Ectodermal cell (in vitro differentiated cells): ENCODE measurements at regions not wholly inside any gene's neighbourhood (a gene's known extent, or its start where the extent isn't known, plus 50 kb on each side); places are given as distances from the start of the nearest gene placed in this dataset.

Source experiments
- H3K27ac ChIP-seq: 2 replicates; pipeline ENCODE4 v1.7.0; 2013; ENCODE audit warnings: mild to moderate bottlenecking, low read depth, low read length; ENCODE audit not compliant: insufficient read depth, poor library complexity, severe bottlenecking
- H3K27me3 ChIP-seq: 2 replicates; pipeline ENCODE4 v1.7.0; 2013; ENCODE audit warnings: mild to moderate bottlenecking, low read length; ENCODE audit not compliant: insufficient read depth, control insufficient read depth, poor library complexity, severe bottlenecking
- H3K36me3 ChIP-seq: one replicate; pipeline ENCODE4 v1.7.0; 2013; ENCODE audit warnings: low read length; ENCODE audit not compliant: control insufficient read depth, insufficient read depth
- H3K4me1 ChIP-seq: one replicate; pipeline ENCODE4 v1.7.0; 2013; ENCODE audit warnings: low read length; ENCODE audit not compliant: control insufficient read depth, insufficient read depth
- H3K4me3 ChIP-seq: 2 replicates; pipeline ENCODE4 v1.7.0; 2013; ENCODE audit warnings: low read depth, low read length, control low read depth; ENCODE audit not compliant: insufficient read depth
- H3K9me3 ChIP-seq: 2 replicates; pipeline ENCODE4 v1.7.0; 2013; ENCODE audit warnings: mild to moderate bottlenecking, low read length, moderate library complexity; ENCODE audit not compliant: control insufficient read depth
- WGBS, 2 experiments: methylation state at CpG; one replicate each; pipeline ENCODE4 v1.1.7; 2013; ENCODE audit warnings: missing lambda C conversion rate in 2 of 2; 5-methylcytosine and 5-hydroxymethylcytosine counted together

DNA sequence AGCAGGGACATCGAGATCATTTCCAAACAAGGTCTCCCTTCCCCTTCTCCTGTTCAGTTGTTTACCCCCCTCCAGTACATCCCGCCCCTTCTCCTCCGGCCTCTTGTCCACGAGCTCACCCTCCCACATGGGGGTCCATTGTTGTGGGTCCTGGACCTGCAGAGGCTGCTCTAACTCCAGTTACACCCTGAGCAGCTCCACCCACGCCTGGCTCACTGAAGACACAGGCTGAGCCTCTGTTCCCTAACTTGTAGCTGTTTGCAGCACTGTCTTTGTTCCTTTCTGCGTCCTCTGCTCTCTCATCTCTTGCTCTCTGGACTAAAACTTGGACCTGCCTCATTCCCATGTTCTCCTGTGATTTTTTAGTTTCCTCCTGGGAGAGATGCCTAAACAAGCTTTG lies 377.5 kb downstream of the MED10 start:
- no peak overlapping the region for H3K27ac ChIP-seq
- H3K9me3 ChIP-seq = no peaks in the 10 kb centered on the region
- H3K36me3 ChIP-seq = no peaks in the 10 kb centered on the region
- H3K4me3 ChIP-seq = no peak overlapping the region
- H3K27me3 ChIP-seq = no peaks in the 10 kb centered on the region
- WGBS, 2 experiments = 49% methylated on average over 6 of the region's 6 CpGs
- peaks cover 5% of the 10 kb centered on the region for H3K4me1 ChIP-seq

DNA sequence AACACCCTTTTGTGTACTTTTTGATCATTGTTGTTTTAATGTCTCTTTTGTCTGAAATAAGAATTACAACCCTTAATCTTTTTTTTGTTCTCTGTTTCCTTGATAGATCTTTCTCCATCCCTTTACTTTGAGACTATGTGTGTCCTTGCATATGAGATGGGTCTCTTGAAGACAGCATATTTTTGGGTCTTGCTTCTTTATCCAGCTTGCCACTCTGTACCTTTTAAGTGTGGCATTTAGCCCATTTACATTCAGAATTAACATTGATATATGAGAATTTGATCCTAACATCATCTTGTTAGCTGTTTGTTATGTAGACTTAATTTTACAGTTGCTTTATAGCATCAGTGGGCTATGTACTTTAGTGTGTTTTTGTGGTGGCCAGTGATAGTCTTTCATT lies 382.5 kb downstream of the MED10 start:
- Histone ChIP-seq H3K27ac (no peak overlapping the region), H3K27me3 (no peaks in the 10 kb centered on the region), H3K4me3 (no peak overlapping the region), H3K36me3 (no peaks in the 10 kb centered on the region), H3K9me3 (peaks cover 3% of the 10 kb centered on the region), H3K4me1 (peaks cover 1% of the 10 kb centered on the region)

DNA sequence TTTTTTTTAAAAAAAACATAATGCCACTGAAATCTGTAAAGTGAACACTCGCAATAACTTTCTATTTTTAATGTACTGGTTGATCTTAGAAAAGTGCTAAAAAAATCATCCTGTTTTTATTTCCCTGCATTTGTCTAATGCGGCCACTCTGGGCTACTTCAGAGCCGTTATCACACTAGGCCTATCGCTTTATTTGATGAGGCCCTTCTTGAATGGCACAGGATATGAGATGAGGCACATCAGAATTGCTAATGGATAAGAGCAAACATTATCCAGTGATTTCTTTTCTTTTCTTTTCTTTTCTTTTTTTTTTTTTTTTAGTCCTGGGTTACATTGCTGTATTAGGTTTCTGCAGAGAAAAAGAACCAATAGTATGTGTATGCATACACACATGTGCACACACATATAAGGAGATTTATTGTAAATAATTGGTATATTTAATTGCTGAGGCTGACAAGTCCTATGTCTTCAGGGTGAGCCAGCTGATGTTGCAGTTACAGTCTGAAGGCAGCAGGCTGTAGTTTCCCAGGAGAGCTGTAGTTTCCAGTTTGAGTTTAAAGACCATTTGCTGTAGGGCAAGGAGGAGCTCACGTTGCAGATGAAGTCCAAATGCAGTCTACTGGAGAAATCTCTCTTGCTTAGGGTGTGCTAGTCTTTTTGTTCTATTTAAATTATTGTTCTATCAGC lies 391.7 kb downstream of the MED10 start:
- 97 to 98% methylated on average over 4 to 5 of the region's 5 CpGs for WGBS, 2 experiments
- Histone ChIP-seq H3K4me1 (no peaks in the 10 kb centered on the region), H3K9me3 (no peaks in the 10 kb centered on the region), H3K27ac (no peak overlapping the region), H3K36me3 (no peaks in the 10 kb centered on the region), H3K4me3 (no peak overlapping the region), H3K27me3 (no peaks in the 10 kb centered on the region)

DNA sequence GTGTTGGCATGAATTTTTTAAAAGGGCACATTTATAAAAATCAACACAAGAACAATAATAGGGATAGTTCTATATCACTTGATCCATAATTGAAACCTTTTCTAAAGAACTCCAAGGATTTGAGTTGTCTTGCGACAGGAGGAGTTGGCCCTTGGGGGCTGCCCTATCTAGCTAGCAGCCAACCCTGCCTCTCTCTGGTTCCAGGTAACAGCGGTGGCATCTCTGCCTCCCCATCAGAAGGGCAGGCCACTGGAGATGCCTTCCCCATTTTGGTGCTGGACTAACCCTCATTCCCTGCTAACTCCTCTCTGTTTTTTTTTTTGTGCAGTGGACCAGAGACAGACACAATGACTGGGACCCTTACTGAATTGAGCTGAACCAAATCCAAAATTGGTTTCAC lies 393.0 kb downstream of the MED10 start:
- Histone ChIP-seq H3K36me3 (no peaks in the 10 kb centered on the region), H3K4me1 (no peaks in the 10 kb centered on the region), H3K4me3 (no peak overlapping the region), H3K9me3 (no peaks in the 10 kb centered on the region), H3K27ac (no peak overlapping the region), H3K27me3 (no peaks in the 10 kb centered on the region)
- 94 to 96% methylated on average over 2 of the region's 2 CpGs for WGBS, 2 experiments

DNA sequence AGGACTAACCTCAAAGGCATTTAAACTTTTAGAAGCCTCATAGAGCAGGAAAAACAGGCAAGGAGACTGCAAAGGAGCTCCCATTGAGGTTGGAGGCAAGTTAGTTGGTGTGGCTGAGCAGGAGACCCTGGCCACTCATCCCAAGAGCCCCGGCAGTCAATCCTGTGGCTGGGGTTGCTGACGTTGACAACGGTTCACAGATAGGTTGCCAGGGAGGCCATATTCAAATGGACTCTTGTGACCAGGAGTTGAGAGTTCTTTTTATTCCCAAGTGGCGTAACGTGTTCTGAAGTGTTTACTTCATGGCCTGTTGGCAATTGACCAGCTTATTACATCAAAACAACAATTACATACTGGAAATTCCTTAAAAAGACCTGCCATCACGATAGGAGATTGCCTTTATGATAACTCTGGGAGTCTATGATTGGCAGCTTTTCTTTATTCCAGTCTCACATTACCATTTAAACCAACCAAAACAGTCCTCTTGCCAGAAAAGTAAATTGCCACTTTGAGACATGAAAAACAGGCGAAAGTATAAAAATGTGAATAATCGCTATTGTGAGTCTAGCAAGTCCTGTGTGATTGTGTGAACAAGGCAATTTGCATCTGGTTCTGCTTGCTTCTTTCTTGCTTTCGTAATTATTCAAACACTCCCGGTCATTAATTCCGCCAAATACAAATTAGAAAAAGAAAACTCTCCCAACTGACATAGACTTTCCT lies 394.9 kb downstream of the MED10 start:
- no peaks in the 10 kb centered on the region for H3K4me1 ChIP-seq
- H3K27me3 ChIP-seq = no peaks in the 10 kb centered on the region
- WGBS, 2 experiments = 94 to 96% methylated on average over 11 of the region's 11 CpGs

DNA sequence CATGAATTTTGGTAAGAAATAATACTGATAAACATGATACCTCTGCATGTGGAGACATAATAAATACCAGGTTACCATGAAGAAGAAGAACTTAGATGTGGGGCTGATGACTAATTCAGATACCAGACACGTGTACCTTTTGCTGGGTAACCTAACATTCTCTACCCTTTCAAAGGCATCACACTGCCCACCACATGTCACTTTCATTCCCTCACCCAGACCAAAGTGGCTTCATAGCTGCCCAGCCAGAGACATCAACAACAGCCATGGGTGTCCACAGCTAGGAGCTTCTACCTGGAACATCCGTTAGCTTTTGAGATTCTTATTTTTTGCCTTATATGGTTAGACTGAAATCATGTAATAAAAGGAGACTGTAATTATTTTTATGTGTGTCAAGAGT lies 396.8 kb downstream of the MED10 start:
- no peaks in the 10 kb centered on the region for H3K4me1 ChIP-seq
- WGBS, 2 experiments = 87 to 92% methylated on average over 2 of the region's 2 CpGs
- no peak overlapping the region for H3K27ac ChIP-seq
- no peaks in the 10 kb centered on the region for H3K27me3 ChIP-seq
- H3K9me3 ChIP-seq = no peaks in the 10 kb centered on the region
- H3K4me3 ChIP-seq = no peak overlapping the region
- H3K36me3 ChIP-seq = no peaks in the 10 kb centered on the region

More for the DNA sequence above, 394.9 kb downstream of the MED10 start:
- no peak overlapping the region for H3K27ac ChIP-seq
- H3K36me3 ChIP-seq = no peaks in the 10 kb centered on the region
- no peaks in the 10 kb centered on the region for H3K9me3 ChIP-seq
- no peak overlapping the region for H3K4me3 ChIP-seq

DNA sequence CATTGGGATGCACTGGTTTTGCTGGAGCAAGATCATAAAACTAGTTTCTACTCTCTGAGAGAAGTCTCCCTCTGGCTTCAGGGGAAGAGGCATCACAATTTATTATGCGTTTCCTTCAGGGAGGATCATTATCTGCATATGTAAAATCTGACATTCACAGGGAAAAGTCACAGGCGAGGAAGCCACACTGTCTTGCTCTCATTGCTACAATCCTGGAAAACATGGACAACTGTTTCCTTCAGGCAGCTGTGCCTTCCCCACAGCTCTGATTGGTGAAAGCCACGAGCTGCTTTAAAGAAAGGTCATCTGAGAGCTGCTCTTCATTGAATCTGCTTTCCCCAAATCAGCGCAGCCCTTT lies 397.8 kb downstream of the MED10 start:
- WGBS, 2 experiments = 70 to 77% methylated on average over 4 of the region's 4 CpGs
- Histone ChIP-seq H3K27me3 (no peaks in the 10 kb centered on the region), H3K27ac (no peak overlapping the region), H3K4me3 (no peak overlapping the region), H3K9me3 (no peaks in the 10 kb centered on the region), H3K4me1 (no peaks in the 10 kb centered on the region), H3K36me3 (no peaks in the 10 kb centered on the region)

DNA sequence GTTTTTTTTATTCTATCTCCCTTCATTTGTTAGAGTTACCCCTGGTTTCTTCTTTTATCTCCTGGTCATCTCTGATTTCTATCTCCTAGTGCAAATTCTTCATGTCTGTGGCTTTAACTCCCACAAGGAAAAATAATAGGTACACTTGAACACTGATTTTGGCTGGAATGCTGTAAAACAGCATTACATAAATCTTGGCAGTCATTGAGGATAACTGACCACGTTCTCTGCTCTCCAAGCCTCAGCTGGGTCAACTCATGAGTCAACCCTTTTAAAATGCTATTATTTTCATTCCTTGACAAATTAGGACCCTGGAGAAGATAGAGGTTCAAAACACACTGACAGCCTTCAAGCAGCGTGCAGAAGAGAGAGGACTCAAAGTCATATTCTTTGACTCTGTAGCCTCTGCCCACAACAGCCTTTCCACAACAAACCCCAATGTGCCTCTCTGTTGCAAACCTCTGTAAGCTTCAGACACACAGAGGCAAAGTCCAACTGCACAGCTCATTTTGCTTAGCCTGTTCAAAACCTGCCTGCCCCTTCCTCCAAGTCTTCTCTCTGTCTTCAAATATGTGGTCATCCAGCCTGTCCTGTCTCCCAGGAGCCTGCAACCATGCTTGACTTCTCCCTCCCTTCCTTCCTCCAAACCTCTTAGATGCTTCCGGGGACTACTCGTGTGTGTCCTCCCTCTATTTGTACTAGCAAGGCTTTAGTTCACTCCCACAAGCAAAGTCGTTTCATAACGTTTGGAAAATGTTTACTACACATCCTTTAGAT lies 398.4 kb downstream of the MED10 start:
- no peaks in the 10 kb centered on the region for H3K9me3 ChIP-seq
- H3K36me3 ChIP-seq = no peaks in the 10 kb centered on the region
- H3K4me1 ChIP-seq = no peaks in the 10 kb centered on the region
- no peaks in the 10 kb centered on the region for H3K27me3 ChIP-seq
- 85 to 90% methylated on average over 6 of the region's 6 CpGs for WGBS, 2 experiments
- no peak overlapping the region for H3K4me3 ChIP-seq
- no peak overlapping the region for H3K27ac ChIP-seq

DNA sequence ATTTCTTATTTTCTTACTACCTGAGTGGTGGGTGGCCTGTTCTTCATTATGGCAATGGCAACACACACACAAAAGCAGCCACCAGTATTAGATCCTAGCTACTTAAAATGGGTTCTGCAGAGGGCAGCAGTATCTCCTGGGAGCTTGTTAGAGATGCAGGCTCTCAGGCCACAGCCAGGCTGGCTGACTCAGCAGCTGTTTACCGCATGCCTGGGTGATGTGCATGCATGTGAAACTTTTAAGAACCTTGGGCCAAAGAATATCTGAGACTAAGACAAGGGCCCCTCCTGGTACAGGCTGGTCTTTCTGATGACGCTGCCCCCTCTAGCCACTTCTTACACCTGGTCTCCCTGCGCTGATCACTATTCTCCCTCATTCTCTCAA lies 399.0 kb downstream of the MED10 start:
- Histone ChIP-seq H3K27ac (no peak overlapping the region), H3K4me3 (no peak overlapping the region), H3K9me3 (no peaks in the 10 kb centered on the region), H3K36me3 (no peaks in the 10 kb centered on the region), H3K27me3 (no peaks in the 10 kb centered on the region), H3K4me1 (no peaks in the 10 kb centered on the region)
- WGBS, 2 experiments = 89 to 92% methylated on average over 3 of the region's 3 CpGs
